ENCODE measurements at regions not wholly inside any gene's neighbourhood (a gene's known extent, or its start where the extent isn't known, plus 50 kb on each side); places are given as distances from the start of the nearest gene placed in this dataset.
A peak's percentile ranks its signal among the peaks of the same experiment; 100 is the strongest.

DNA sequence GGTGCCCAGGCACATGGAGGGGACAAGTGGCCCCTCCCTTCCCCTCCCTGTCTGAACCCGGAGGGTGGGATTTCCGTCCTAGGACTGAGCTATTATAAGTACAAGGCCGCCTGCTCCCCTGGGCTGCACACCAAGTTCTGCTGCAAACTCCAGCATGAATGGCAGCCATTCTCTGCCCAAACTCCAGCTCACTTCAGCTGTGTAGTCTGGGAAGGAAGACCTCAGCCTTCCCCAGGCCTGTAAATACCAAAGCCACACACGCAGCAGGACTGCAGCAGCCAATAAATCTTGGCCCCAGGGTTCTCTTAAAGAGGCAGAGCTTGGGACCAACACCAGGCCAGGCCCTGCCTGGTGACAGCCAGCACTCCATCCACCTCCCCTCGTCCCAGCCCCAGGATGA, 291.3 kb upstream of the ZMIZ1 start:
- no peak overlapping the region for H3K9ac ChIP-seq (ENCODE audit: insufficient read depth in 1 of 2, low read length in 2 of 2)
- H3K27me3 ChIP-seq (ENCODE audit: control insufficient read depth in 3 of 3, insufficient read depth in 3 of 3, low read length in 2 of 3) = no peaks in the 10 kb centered on the region
- peaks cover 0 to 2% (median 0%) of the 10 kb centered on the region in 4 donors for H3K9me3 ChIP-seq (ENCODE audit: control insufficient read depth in 4 of 4, insufficient read depth in 3 of 4, low read length in 3 of 4)
- no peak for TF ChIP-seq CTCF (IDR thresholded peaks at IDR 0.05; ENCODE audit: control extremely low read depth, extremely low read depth)
- no peak for ATAC-seq (ENCODE audit: insufficient read depth, low FRiP score)
- H3K27ac ChIP-seq (ENCODE audit: low read depth in 1 of 2, low read length in 1 of 2) = no peak overlapping the region
- 68 to 71% methylated on average over 4 to 5 of the region's 5 CpGs for WGBS, 2 donors
- H3K36me3 ChIP-seq (ENCODE audit: control insufficient read depth in 4 of 4, insufficient read depth in 4 of 4, low read length in 4 of 4) = no peaks in the 10 kb centered on the region
- peak; percentile 88 to 94 (median 94) for DNase-seq
- H3K4me3 ChIP-seq = no peak overlapping the region
- H3K4me1 ChIP-seq (ENCODE audit: control insufficient read depth in 5 of 5, insufficient read depth in 5 of 5, low read length in 5 of 5) = peaks cover 0 to 44% (median 15%) of the 10 kb centered on the region in 5 donors

- ATAC-seq (ENCODE audit: insufficient read depth, low FRiP score) = no peak
These were observed 290.9 kb upstream of the ZMIZ1 start for GRCh38 chr10:78777867-78778266.

GRCh38 chr10:78778444-78779338, 290.1 kb upstream of the ZMIZ1 start:
- H3K9ac ChIP-seq (ENCODE audit: insufficient read depth in 1 of 2, low read length in 2 of 2) = no peak overlapping the region
- peaks cover 0 to 42% (median 15%) of the 10 kb centered on the region in 5 donors for H3K4me1 ChIP-seq (ENCODE audit: control insufficient read depth in 5 of 5, insufficient read depth in 5 of 5, low read length in 5 of 5)
- peaks cover 0 to 6% (median 0%) of the 10 kb centered on the region in 4 donors for H3K9me3 ChIP-seq (ENCODE audit: control insufficient read depth in 4 of 4, insufficient read depth in 3 of 4, low read length in 3 of 4)
- no peak overlapping the region for H3K27ac ChIP-seq (ENCODE audit: low read depth in 1 of 2, low read length in 1 of 2)
- H3K36me3 ChIP-seq (ENCODE audit: control insufficient read depth in 4 of 4, insufficient read depth in 4 of 4, low read length in 4 of 4) = no peaks in the 10 kb centered on the region
- WGBS, 2 donors = 82 to 91% methylated on average over 13 of the region's 13 CpGs
- no peaks in the 10 kb centered on the region for H3K27me3 ChIP-seq (ENCODE audit: control insufficient read depth in 3 of 3, insufficient read depth in 3 of 3, low read length in 2 of 3)
- ATAC-seq (ENCODE audit: insufficient read depth, low FRiP score) = no peak
- TF ChIP-seq CTCF (IDR thresholded peaks at IDR 0.05; ENCODE audit: control extremely low read depth, extremely low read depth) = no peak
- DNase-seq = peak in 1 of 3 donors; percentile 27
- H3K4me3 ChIP-seq = no peak overlapping the region

More at GRCh38 chr10:78777867-78778266, 290.9 kb upstream of the ZMIZ1 start:
- Histone ChIP-seq H3K9ac (ENCODE audit: insufficient read depth in 1 of 2, low read length in 2 of 2) (no peak overlapping the region), H3K27ac (ENCODE audit: low read depth in 1 of 2, low read length in 1 of 2) (peak overlapping the region in 1 of 2 donors; percentile 15), H3K4me1 (ENCODE audit: control insufficient read depth in 5 of 5, insufficient read depth in 5 of 5, low read length in 5 of 5) (peaks cover 0 to 42% (median 15%) of the 10 kb centered on the region in 5 donors), H3K4me3 (no peak overlapping the region), H3K9me3 (ENCODE audit: control insufficient read depth in 4 of 4, insufficient read depth in 3 of 4, low read length in 3 of 4) (peaks cover 0 to 3% (median 0%) of the 10 kb centered on the region in 4 donors), H3K27me3 (ENCODE audit: control insufficient read depth in 3 of 3, insufficient read depth in 3 of 3, low read length in 2 of 3) (no peaks in the 10 kb centered on the region), H3K36me3 (ENCODE audit: control insufficient read depth in 4 of 4, insufficient read depth in 4 of 4, low read length in 4 of 4) (no peaks in the 10 kb centered on the region)
- no peak for DNase-seq
- TF ChIP-seq CTCF (IDR thresholded peaks at IDR 0.05; ENCODE audit: control extremely low read depth, extremely low read depth) = no peak
- 81 to 93% methylated on average over 5 of the region's 5 CpGs for WGBS, 2 donors

Data from lung (tissue), 11 donors.